ENCODE measurements at regions not wholly inside any gene's neighbourhood (a gene's known extent, or its start where the extent isn't known, plus 50 kb on each side); places are given as distances from the start of the nearest gene placed in this dataset.

GRCh38 chr14:65296876-65297275 is 115.7 kb upstream of the FUT8 start:
- ChIA-PET POLR2A (ENCODE audit: unreplicated experiment) (no interaction called here), CTCF (no interaction called here)
- Histone ChIP-seq H3K4me3 (ENCODE audit: insufficient read depth, low read depth, low read length) (no peak overlapping the region), H4K20me1 (ENCODE audit: insufficient read depth, low read length) (no peaks in the 10 kb centered on the region), H3K56ac (ENCODE audit: extremely low read depth, insufficient read depth, low read length) (no peak overlapping the region), H4K8ac (ENCODE audit: low read depth in 2 of 2, low read length in 2 of 2) (no peak overlapping the region), H2BK20ac (ENCODE audit: low read depth, low read length) (no peak overlapping the region), H2BK120ac (ENCODE audit: low read depth, low read length) (no peak overlapping the region), H3K4me2 (ENCODE audit: low read depth, low read length) (no peak overlapping the region), H3K27ac (ENCODE audit: insufficient read depth, low read length) (no peak overlapping the region), H3K79me1 (ENCODE audit: low read depth in 1 of 2, low read length in 2 of 2) (no peaks in the 10 kb centered on the region), H3K4me1 (ENCODE audit: control insufficient read depth, insufficient read depth, low read length) (no peaks in the 10 kb centered on the region), H3K9ac (ENCODE audit: low read depth, low read length) (no peak overlapping the region), H3K36me3 (ENCODE audit: control insufficient read depth, insufficient read depth, low read length) (no peaks in the 10 kb centered on the region), H3K4ac (ENCODE audit: low read depth, low read length) (no peak overlapping the region), H2AFZ (replicated peaks; ENCODE audit: low read length, poor library complexity) (no peak overlapping the region), H3K9me3 (ENCODE audit: control insufficient read depth, insufficient read depth, low read length) (no peaks in the 10 kb centered on the region), H2BK15ac (ENCODE audit: low read depth, low read length) (no peak overlapping the region), H4K91ac (ENCODE audit: insufficient read depth, low read depth, low read length) (no peak overlapping the region), H3K14ac (replicated peaks; ENCODE audit: low read depth, low read length) (no peak overlapping the region), H4K5ac (ENCODE audit: low read depth, low read length) (no peak overlapping the region), H2AK9ac (replicated peaks; ENCODE audit: low read depth, low read length, poor library complexity) (no peak overlapping the region), H3K9me1 (ENCODE audit: insufficient read depth, low read length) (no peaks in the 10 kb centered on the region), H2AK5ac (ENCODE audit: low read depth, low read length) (no peak overlapping the region), H3K18ac (ENCODE audit: low read depth, low read length) (no peak overlapping the region), H3K27me3 (ENCODE audit: control insufficient read depth, insufficient read depth, low read length) (no peaks in the 10 kb centered on the region), H3K23ac (ENCODE audit: low read depth, low read length) (no peak overlapping the region), H2BK5ac (ENCODE audit: low read depth, low read length, poor library complexity, severe bottlenecking) (no peak overlapping the region)
- dilution Hi-C loops (cut with HindIII; ENCODE audit: low sequenced_read_pairs, unreplicated experiment): no loop called here
- DNase-seq (no peak), ATAC-seq (ENCODE audit: low read depth) (no peak)
- intact Hi-C loops (cut with micrococcal nuclease): no loop called here
- no CpG with 5 or more reads among the region's 4 CpGs for WGBS, 2 experiments (ENCODE audit: extremely low coverage in 2 of 2, insufficient read length in 1 of 2)
- BruUV-seq (replicated peaks): no TSS peak
- in situ Hi-C loops (cut with MboI; ENCODE audit: low sequenced_read_pairs): no loop called here
- TF ChIP-seq RFX5 (IDR thresholded peaks at IDR 0.05; ENCODE audit: low read depth, low read length) (no peak), BHLHE40 (IDR thresholded peaks at IDR 0.05; ENCODE audit: low read depth, low read length) (no peak), MXI1 (IDR thresholded peaks at IDR 0.05; ENCODE audit: borderline replicate concordance, low read depth, low read length) (no peak), ELK1 (IDR thresholded peaks at IDR 0.05; ENCODE audit: borderline replicate concordance, low read depth, low read length) (no peak), CTCF (conservative IDR thresholded peaks at IDR 0.05; ENCODE audit: low read depth, low read length) (no peak), MAZ (IDR thresholded peaks at IDR 0.05; ENCODE audit: borderline replicate concordance, low read depth, low read length) (no peak), MAFK (IDR thresholded peaks at IDR 0.05; ENCODE audit: low read depth, low read length) (no peak), CEBPB (IDR thresholded peaks at IDR 0.05; ENCODE audit: low read depth, low read length) (no peak), RAD21 (IDR thresholded peaks at IDR 0.05; ENCODE audit: low read length) (no peak), SMC3 (IDR thresholded peaks at IDR 0.05; ENCODE audit: low read depth, low read length) (no peak), USF2 (IDR thresholded peaks at IDR 0.05; ENCODE audit: low read depth, low read length) (no peak), RCOR1 (IDR thresholded peaks at IDR 0.05; ENCODE audit: insufficient replicate concordance, low read length) (no peak), POLR2A (IDR thresholded peaks at IDR 0.05; ENCODE audit: low read depth, low read length) (no peak), FOS (IDR thresholded peaks at IDR 0.05; ENCODE audit: low read depth, low read length) (no peak), CHD1 (IDR thresholded peaks at IDR 0.05; ENCODE audit: low read depth, low read length) (no peak), NFE2L2 (IDR thresholded peaks at IDR 0.05; ENCODE audit: low read depth, low read length) (no peak)

Data from IMR-90 (cell line).